HL-60 (cell line): ENCODE measurements at regions not wholly inside any gene's neighbourhood (a gene's known extent, or its start where the extent isn't known, plus 50 kb on each side); places are given as distances from the start of the nearest gene placed in this dataset.

Source experiments
- CTCF ChIP-seq: IDR thresholded peaks from one replicate; pipeline ENCODE4 v1.5.1; 2011; ENCODE audit warnings: low read length, control low read depth, inconsistent platforms; ENCODE audit not compliant: insufficient read depth
- SPI1 ChIP-seq: IDR thresholded peaks from 2 replicates; pipeline ENCODE4 v1.6.1; 2012; ENCODE audit warnings: low read depth, mild to moderate bottlenecking, borderline replicate concordance

GRCh38 chr18:56060967-56061541 is 473.1 kb upstream of the TCF4 start:
- no peak for TF ChIP-seq CTCF
- TF ChIP-seq SPI1 = no peak
